ENCODE measurements at regions not wholly inside any gene's neighbourhood (a gene's known extent, or its start where the extent isn't known, plus 50 kb on each side); places are given as distances from the start of the nearest gene placed in this dataset.
"Not testable (repeated sequence)": the region's sequence is repeated elsewhere in the genome, so short reads cannot be mapped to it uniquely, and the experiment has no call there.

GRCh38 chr6:7025861-7026260 is 81.9 kb upstream of the RREB1 start:
- no peak for TF ChIP-seq CTCF (IDR thresholded peaks at IDR 0.05; ENCODE audit: unreplicated experiment)

GRCh38 chr6:7028963-7029362 is 78.8 kb upstream of the RREB1 start:
- H3K36me3 Mint-ChIP-seq (ENCODE audit: insufficient read depth, unreplicated experiment); DNase-seq; CTCF ChIA-PET: not testable (repeated sequence)

More at GRCh38 chr6:7025861-7026260, 81.9 kb upstream of the RREB1 start:
- BruUV-seq (replicated peaks), result no TSS peak
- no peak for DNase-seq
- Mint-ChIP-seq H3K27me3 (ENCODE audit: unreplicated experiment) (no peaks in the 10 kb centered on the region), H3K4me3 (ENCODE audit: low read depth, unreplicated experiment) (no peak overlapping the region), H3K36me3 (ENCODE audit: insufficient read depth, unreplicated experiment) (no peaks in the 10 kb centered on the region), H3K4me1 (ENCODE audit: low read depth, unreplicated experiment) (no peaks in the 10 kb centered on the region), H3K9me3 (ENCODE audit: low read depth, unreplicated experiment) (no peaks in the 10 kb centered on the region), H3K27ac (ENCODE audit: unreplicated experiment) (no peak overlapping the region)
- CTCF ChIA-PET, result no interaction called here
- intact Hi-C loops (cut with micrococcal nuclease; ENCODE audit: unreplicated experiment), result no loop called here

GRCh38 chr6:7030968-7031367 is 76.8 kb upstream of the RREB1 start:
- H3K4me1 Mint-ChIP-seq (ENCODE audit: low read depth, unreplicated experiment); H3K4me3 Mint-ChIP-seq (ENCODE audit: low read depth, unreplicated experiment); CTCF ChIA-PET; H3K36me3 Mint-ChIP-seq (ENCODE audit: insufficient read depth, unreplicated experiment); BruUV-seq (replicated peaks); intact Hi-C loops (cut with micrococcal nuclease; ENCODE audit: unreplicated experiment); H3K27me3 Mint-ChIP-seq (ENCODE audit: unreplicated experiment); H3K9me3 Mint-ChIP-seq (ENCODE audit: low read depth, unreplicated experiment); H3K27ac Mint-ChIP-seq (ENCODE audit: unreplicated experiment); DNase-seq: not testable (repeated sequence)

More at GRCh38 chr6:7028963-7029362, 78.8 kb upstream of the RREB1 start:
- H3K27me3 Mint-ChIP-seq (ENCODE audit: unreplicated experiment); intact Hi-C loops (cut with micrococcal nuclease; ENCODE audit: unreplicated experiment); H3K9me3 Mint-ChIP-seq (ENCODE audit: low read depth, unreplicated experiment); H3K4me1 Mint-ChIP-seq (ENCODE audit: low read depth, unreplicated experiment); BruUV-seq (replicated peaks); H3K27ac Mint-ChIP-seq (ENCODE audit: unreplicated experiment); H3K4me3 Mint-ChIP-seq (ENCODE audit: low read depth, unreplicated experiment): not testable (repeated sequence)

GRCh38 chr6:7033202-7033601 is 74.6 kb upstream of the RREB1 start:
- no peaks in the 10 kb centered on the region for H3K9me3 Mint-ChIP-seq (ENCODE audit: low read depth, unreplicated experiment)
- BruUV-seq (replicated peaks), result no TSS peak
- CTCF ChIA-PET, result no interaction called here
- intact Hi-C loops (cut with micrococcal nuclease; ENCODE audit: unreplicated experiment), result no loop called here
- DNase-seq, result no peak
- H3K4me1 Mint-ChIP-seq (ENCODE audit: low read depth, unreplicated experiment), result no peaks in the 10 kb centered on the region
- H3K27ac Mint-ChIP-seq (ENCODE audit: unreplicated experiment), result no peak overlapping the region
- H3K4me3 Mint-ChIP-seq (ENCODE audit: low read depth, unreplicated experiment), result no peak overlapping the region
- H3K36me3 Mint-ChIP-seq (ENCODE audit: insufficient read depth, unreplicated experiment), result no peaks in the 10 kb centered on the region
- H3K27me3 Mint-ChIP-seq (ENCODE audit: unreplicated experiment), result no peaks in the 10 kb centered on the region
- TF ChIP-seq CTCF (IDR thresholded peaks at IDR 0.05; ENCODE audit: unreplicated experiment), result no peak

- BruUV-seq (replicated peaks), result no TSS peak
- DNase-seq, result no peak
- no peak overlapping the region for H3K4me3 Mint-ChIP-seq (ENCODE audit: low read depth, unreplicated experiment)
- no peaks in the 10 kb centered on the region for H3K27me3 Mint-ChIP-seq (ENCODE audit: unreplicated experiment)
- H3K4me1 Mint-ChIP-seq (ENCODE audit: low read depth, unreplicated experiment), result no peaks in the 10 kb centered on the region
- CTCF ChIA-PET, result no interaction called here
- no peak overlapping the region for H3K27ac Mint-ChIP-seq (ENCODE audit: unreplicated experiment)
- H3K9me3 Mint-ChIP-seq (ENCODE audit: low read depth, unreplicated experiment), result no peaks in the 10 kb centered on the region
- H3K36me3 Mint-ChIP-seq (ENCODE audit: insufficient read depth, unreplicated experiment), result no peaks in the 10 kb centered on the region
- intact Hi-C loops (cut with micrococcal nuclease; ENCODE audit: unreplicated experiment), result no loop called here
- TF ChIP-seq CTCF (IDR thresholded peaks at IDR 0.05; ENCODE audit: unreplicated experiment), result no peak
These were observed 73.7 kb upstream of the RREB1 start for GRCh38 chr6:7034055-7034454.

Measured in Calu3 (cell line).